Activated CD4-positive, alpha-beta T cell treated with anti-CD3 and anti-CD28 coated beads for 36 hours (primary cell): ENCODE measurements at regions not wholly inside any gene's neighbourhood (a gene's known extent, or its start where the extent isn't known, plus 50 kb on each side); places are given as distances from the start of the nearest gene placed in this dataset.

Source experiments
- ATAC-seq: fragments of 200-7000 bp; cut with Tn5 transposase; one replicate; pipeline ENCODE4 v1.10.0; 2021; ENCODE audit warnings: mild to moderate bottlenecking, moderate library complexity
- CTCF ChIA-PET: fragments of 350-600 bp; sonication (Branson Sonifier 250); formaldehyde crosslinking; loops from one replicate; lab custom pipeline; 2021; ENCODE audit warnings: antibody characterized with exemption; lab: Charles Lee
- POLR2A ChIA-PET: fragments of 350-600 bp; sonication (Branson Sonifier 250); formaldehyde crosslinking; loops from one replicate; lab custom pipeline; 2021; ENCODE audit warnings: antibody characterized with exemption, inconsistent platforms; lab: Charles Lee
- DNase-seq: peaks from one replicate; pipeline ENCODE4 v3.0.0-alpha.2; 2020
- H3K27ac Mint-ChIP-seq: one replicate; pipeline ENCODE4 v1.8.0; 2021; ENCODE audit warnings: mixed read lengths
- H3K27me3 Mint-ChIP-seq: one replicate; pipeline ENCODE4 v1.8.0; 2021; ENCODE audit warnings: mixed read lengths
- H3K36me3 Mint-ChIP-seq: one replicate; pipeline ENCODE4 v1.8.0; 2021; ENCODE audit warnings: low read depth, mixed read lengths
- H3K4me1 Mint-ChIP-seq: one replicate; pipeline ENCODE4 v1.8.0; 2021; ENCODE audit warnings: mixed read lengths
- H3K4me3 Mint-ChIP-seq: one replicate; pipeline ENCODE4 v1.8.0; 2021; ENCODE audit warnings: mild to moderate bottlenecking, moderate library complexity, mixed read lengths
- H3K9me3 Mint-ChIP-seq: one replicate; pipeline ENCODE4 v1.8.0; 2021; ENCODE audit warnings: low read depth, mixed read lengths
- intact Hi-C, 2 experiments: fragments of 100-400 bp; cut with DNase I in 1 of 2; cut with micrococcal nuclease in 1 of 2; formaldehyde crosslinking; loops; one replicate each; pipeline versions ENCODE4 v1.14.2 to v1.15.1; 2022 to 2024; cut with DNase I, micrococcal nuclease

GRCh38 chr9:135297456-135298075, 182.0 kb upstream of the PPP1R26 start:
- no peak for DNase-seq
- ChIA-PET POLR2A (no interaction called here), CTCF (no interaction called here)
- no peak overlapping the region for H3K27ac Mint-ChIP-seq
- no peaks in the 10 kb centered on the region for H3K4me1 Mint-ChIP-seq
- H3K36me3 Mint-ChIP-seq, result no peaks in the 10 kb centered on the region
- intact Hi-C loops, result no loop called here
- peaks cover 4% of the 10 kb centered on the region for H3K27me3 Mint-ChIP-seq
- H3K4me3 Mint-ChIP-seq, result no peak overlapping the region
- H3K9me3 Mint-ChIP-seq, result no peaks in the 10 kb centered on the region
- ATAC-seq, result no peak

GRCh38 chr9:135299239-135299590, 180.4 kb upstream of the PPP1R26 start:
- H3K4me3 Mint-ChIP-seq, result no peak overlapping the region
- no peak for DNase-seq
- peaks cover 4% of the 10 kb centered on the region for H3K27me3 Mint-ChIP-seq
- ChIA-PET CTCF (no interaction called here), POLR2A (no interaction called here)
- no peaks in the 10 kb centered on the region for H3K9me3 Mint-ChIP-seq
- no peaks in the 10 kb centered on the region for H3K36me3 Mint-ChIP-seq
- no peak for ATAC-seq
- no peak overlapping the region for H3K27ac Mint-ChIP-seq
- no peaks in the 10 kb centered on the region for H3K4me1 Mint-ChIP-seq
- intact Hi-C loops, result no loop called here

- no peak overlapping the region for H3K4me3 Mint-ChIP-seq
- no peak overlapping the region for H3K27ac Mint-ChIP-seq
- DNase-seq (no peak), ATAC-seq (no peak)
- POLR2A ChIA-PET, result no interaction called here
- no peaks in the 10 kb centered on the region for H3K9me3 Mint-ChIP-seq
- H3K4me1 Mint-ChIP-seq, result no peaks in the 10 kb centered on the region
- intact Hi-C loops, result no loop called here
- no peaks in the 10 kb centered on the region for H3K36me3 Mint-ChIP-seq
- CTCF ChIA-PET, result no interaction called here
- H3K27me3 Mint-ChIP-seq, result peaks cover 4% of the 10 kb centered on the region
Measured at GRCh38 chr9:135299651-135300345, 179.8 kb upstream of the PPP1R26 start.

GRCh38 chr9:135300346-135301141, 179.0 kb upstream of the PPP1R26 start:
- Mint-ChIP-seq H3K4me3 (no peak overlapping the region), H3K9me3 (no peaks in the 10 kb centered on the region), H3K36me3 (no peaks in the 10 kb centered on the region), H3K27ac (no peak overlapping the region), H3K27me3 (peaks cover 4% of the 10 kb centered on the region), H3K4me1 (no peaks in the 10 kb centered on the region)
- ATAC-seq (no peak), DNase-seq (no peak)
- ChIA-PET POLR2A (no interaction called here), CTCF (no interaction called here)
- intact Hi-C loops, result no loop called here

GRCh38 chr9:135301271-135302263, 178.0 kb upstream of the PPP1R26 start:
- H3K27me3 Mint-ChIP-seq, result peaks cover 7% of the 10 kb centered on the region
- H3K36me3 Mint-ChIP-seq, result no peaks in the 10 kb centered on the region
- H3K9me3 Mint-ChIP-seq, result no peaks in the 10 kb centered on the region
- POLR2A ChIA-PET, result no interaction called here
- no peak overlapping the region for H3K4me3 Mint-ChIP-seq
- no peak overlapping the region for H3K27ac Mint-ChIP-seq
- H3K4me1 Mint-ChIP-seq, result no peaks in the 10 kb centered on the region
- CTCF ChIA-PET, result no interaction called here
- DNase-seq (no peak), ATAC-seq (no peak)
- intact Hi-C loops, result no loop called here

GRCh38 chr9:135302329-135303279, 177.0 kb upstream of the PPP1R26 start:
- intact Hi-C loops, result no loop called here
- no peak overlapping the region for H3K4me3 Mint-ChIP-seq
- ATAC-seq (no peak), DNase-seq (no peak)
- H3K27me3 Mint-ChIP-seq, result peaks cover 10% of the 10 kb centered on the region
- no peaks in the 10 kb centered on the region for H3K9me3 Mint-ChIP-seq
- no peaks in the 10 kb centered on the region for H3K4me1 Mint-ChIP-seq
- CTCF ChIA-PET, result interaction anchor here (1.0 kb wide), 1 partner anchor 110 kb away, joined by 6 read pairs; no protein-coding TSS in a partner anchor
- H3K36me3 Mint-ChIP-seq, result no peaks in the 10 kb centered on the region
- no peak overlapping the region for H3K27ac Mint-ChIP-seq
- POLR2A ChIA-PET, result no interaction called here

- CTCF ChIA-PET, result interaction anchor here (1.0 kb wide), 1 partner anchor 109 kb away, joined by 6 read pairs; no protein-coding TSS in a partner anchor
- POLR2A ChIA-PET, result no interaction called here
- H3K4me3 Mint-ChIP-seq, result no peak overlapping the region
Measured at GRCh38 chr9:135303280-135303647, 176.3 kb upstream of the PPP1R26 start.

GRCh38 chr9:135303865-135304499, 175.6 kb upstream of the PPP1R26 start:
- Mint-ChIP-seq H3K27me3 (peaks cover 10% of the 10 kb centered on the region), H3K4me3 (no peak overlapping the region)

More at GRCh38 chr9:135303280-135303647, 176.3 kb upstream of the PPP1R26 start:
- Mint-ChIP-seq H3K9me3 (no peaks in the 10 kb centered on the region), H3K27ac (no peak overlapping the region), H3K4me1 (no peaks in the 10 kb centered on the region), H3K27me3 (peaks cover 10% of the 10 kb centered on the region), H3K36me3 (no peaks in the 10 kb centered on the region)
- no peak for DNase-seq
- intact Hi-C loops, result no loop called here
- no peak for ATAC-seq

GRCh38 chr9:135304886-135305285, 174.7 kb upstream of the PPP1R26 start:
- no peaks in the 10 kb centered on the region for H3K9me3 Mint-ChIP-seq
- DNase-seq, result no peak
- H3K27ac Mint-ChIP-seq, result no peak overlapping the region
- no peaks in the 10 kb centered on the region for H3K4me1 Mint-ChIP-seq
- ChIA-PET POLR2A (no interaction called here), CTCF (interaction anchor here (0.9 kb wide), 1 partner anchor 13 kb away, joined by 3 read pairs; no protein-coding TSS in a partner anchor)
- intact Hi-C loops, result no loop called here
- ATAC-seq, result no peak
- no peak overlapping the region for H3K4me3 Mint-ChIP-seq
- H3K36me3 Mint-ChIP-seq, result no peaks in the 10 kb centered on the region
- H3K27me3 Mint-ChIP-seq, result peaks cover 14% of the 10 kb centered on the region

More at GRCh38 chr9:135303865-135304499, 175.6 kb upstream of the PPP1R26 start:
- no peaks in the 10 kb centered on the region for H3K4me1 Mint-ChIP-seq
- ChIA-PET POLR2A (no interaction called here), CTCF (no interaction called here)
- no peak overlapping the region for H3K27ac Mint-ChIP-seq
- no peaks in the 10 kb centered on the region for H3K9me3 Mint-ChIP-seq
- DNase-seq (no peak), ATAC-seq (no peak)
- intact Hi-C loops, result no loop called here
- H3K36me3 Mint-ChIP-seq, result no peaks in the 10 kb centered on the region
